ENCODE measurements at regions not wholly inside any gene's neighbourhood (a gene's known extent, or its start where the extent isn't known, plus 50 kb on each side); places are given as distances from the start of the nearest gene placed in this dataset.

GRCh38 chr10:61166489-61166888 lies 222.5 kb upstream of the RHOBTB1 start:
- no peaks in the 10 kb centered on the region for H3K4me1 Mint-ChIP-seq
- H3K27ac Mint-ChIP-seq = no peak overlapping the region
- intact Hi-C loops (cut with micrococcal nuclease) = no loop called here
- no peak overlapping the region for H3K4me3 Mint-ChIP-seq
- Histone ChIP-seq H3K27me3 (ENCODE audit: insufficient read depth, low read length) (no peaks in the 10 kb centered on the region), H3K27ac (ENCODE audit: low read depth, low read length) (no peak overlapping the region), H3K4me1 (ENCODE audit: insufficient read depth, low read length) (no peaks in the 10 kb centered on the region), H3K4me3 (ENCODE audit: low read length in 2 of 2) (no peak overlapping the region), H3K9me3 (ENCODE audit: control insufficient read depth in 1 of 2, low read length in 2 of 2) (no peaks in the 10 kb centered on the region), H3K36me3 (ENCODE audit: insufficient read depth, low read length) (no peaks in the 10 kb centered on the region)
- ChIA-PET CTCF (ENCODE audit: partially characterized antibody) (no interaction called here), POLR2A (ENCODE audit: partially characterized antibody) (no interaction called here)
- H3K36me3 Mint-ChIP-seq = no peaks in the 10 kb centered on the region
- DNase-seq = no peak
- H3K27me3 Mint-ChIP-seq = peaks cover 3 to 4% of the 10 kb centered on the region in 2 donors
- peaks cover 0 to 8% (median 0%) of the 10 kb centered on the region in 8 donors for H3K9me3 Mint-ChIP-seq

GRCh38 chr10:61166065-61166464 lies 222.1 kb upstream of the RHOBTB1 start:
- Histone ChIP-seq H3K27me3 (ENCODE audit: insufficient read depth, low read length) (no peaks in the 10 kb centered on the region), H3K4me3 (ENCODE audit: low read length in 2 of 2) (no peak overlapping the region), H3K4me1 (ENCODE audit: insufficient read depth, low read length) (no peaks in the 10 kb centered on the region), H3K27ac (ENCODE audit: low read depth, low read length) (no peak overlapping the region), H3K9me3 (ENCODE audit: control insufficient read depth in 1 of 2, low read length in 2 of 2) (no peaks in the 10 kb centered on the region), H3K36me3 (ENCODE audit: insufficient read depth, low read length) (no peaks in the 10 kb centered on the region)
- ChIA-PET POLR2A (ENCODE audit: partially characterized antibody) (no interaction called here), CTCF (ENCODE audit: partially characterized antibody) (no interaction called here)
- no peaks in the 10 kb centered on the region for H3K36me3 Mint-ChIP-seq
- no peak for DNase-seq
- no peak overlapping the region for H3K4me3 Mint-ChIP-seq
- H3K27ac Mint-ChIP-seq = no peak overlapping the region
- peaks cover 0 to 8% (median 0%) of the 10 kb centered on the region in 8 donors for H3K9me3 Mint-ChIP-seq
- intact Hi-C loops (cut with micrococcal nuclease) = no loop called here
- peaks cover 1 to 3% of the 10 kb centered on the region in 2 donors for H3K27me3 Mint-ChIP-seq
- H3K4me1 Mint-ChIP-seq = no peaks in the 10 kb centered on the region

GRCh38 chr10:61164458-61165160 lies 220.6 kb upstream of the RHOBTB1 start:
- intact Hi-C loops (cut with micrococcal nuclease) = no loop called here
- Mint-ChIP-seq H3K36me3 (no peaks in the 10 kb centered on the region), H3K27ac (no peak overlapping the region), H3K4me1 (no peaks in the 10 kb centered on the region), H3K9me3 (peaks cover 0 to 8% (median 0%) of the 10 kb centered on the region in 8 donors), H3K27me3 (peaks cover 0 to 1% of the 10 kb centered on the region in 2 donors), H3K4me3 (no peak overlapping the region)
- Histone ChIP-seq H3K27me3 (ENCODE audit: insufficient read depth, low read length) (no peaks in the 10 kb centered on the region), H3K27ac (ENCODE audit: low read depth, low read length) (no peak overlapping the region), H3K9me3 (ENCODE audit: control insufficient read depth in 1 of 2, low read length in 2 of 2) (no peaks in the 10 kb centered on the region), H3K4me1 (ENCODE audit: insufficient read depth, low read length) (no peaks in the 10 kb centered on the region), H3K36me3 (ENCODE audit: insufficient read depth, low read length) (no peaks in the 10 kb centered on the region), H3K4me3 (ENCODE audit: low read length in 2 of 2) (no peak overlapping the region)
- ChIA-PET POLR2A (ENCODE audit: partially characterized antibody) (no interaction called here), CTCF (ENCODE audit: partially characterized antibody) (no interaction called here)
- DNase-seq = no peak

GRCh38 chr10:61163403-61163802 lies 219.4 kb upstream of the RHOBTB1 start:
- CTCF ChIA-PET (ENCODE audit: partially characterized antibody) = no interaction called here
- H3K27me3 Mint-ChIP-seq = peaks cover 0 to 1% of the 10 kb centered on the region in 2 donors

GRCh38 chr10:61160253-61160652 lies 216.3 kb upstream of the RHOBTB1 start:
- Histone ChIP-seq H3K4me3 (ENCODE audit: low read length in 2 of 2) (no peak overlapping the region), H3K27me3 (ENCODE audit: insufficient read depth, low read length) (no peaks in the 10 kb centered on the region), H3K27ac (ENCODE audit: low read depth, low read length) (no peak overlapping the region), H3K9me3 (ENCODE audit: control insufficient read depth in 1 of 2, low read length in 2 of 2) (no peaks in the 10 kb centered on the region), H3K4me1 (ENCODE audit: insufficient read depth, low read length) (no peaks in the 10 kb centered on the region), H3K36me3 (ENCODE audit: insufficient read depth, low read length) (no peaks in the 10 kb centered on the region)
- H3K27me3 Mint-ChIP-seq = peaks cover 3% of the 10 kb centered on the region in 2 donors
- ChIA-PET POLR2A (ENCODE audit: partially characterized antibody) (no interaction called here), CTCF (ENCODE audit: partially characterized antibody) (no interaction called here)
- H3K4me1 Mint-ChIP-seq = no peaks in the 10 kb centered on the region
- no peak for DNase-seq
- H3K9me3 Mint-ChIP-seq = no peaks in the 10 kb centered on the region
- no peak overlapping the region for H3K4me3 Mint-ChIP-seq
- H3K27ac Mint-ChIP-seq = no peak overlapping the region
- H3K36me3 Mint-ChIP-seq = no peaks in the 10 kb centered on the region
- intact Hi-C loops (cut with micrococcal nuclease) = no loop called here

More at GRCh38 chr10:61163403-61163802, 219.4 kb upstream of the RHOBTB1 start:
- Histone ChIP-seq H3K4me3 (ENCODE audit: low read length in 2 of 2) (no peak overlapping the region), H3K27me3 (ENCODE audit: insufficient read depth, low read length) (no peaks in the 10 kb centered on the region), H3K27ac (ENCODE audit: low read depth, low read length) (no peak overlapping the region), H3K9me3 (ENCODE audit: control insufficient read depth in 1 of 2, low read length in 2 of 2) (no peaks in the 10 kb centered on the region), H3K36me3 (ENCODE audit: insufficient read depth, low read length) (no peaks in the 10 kb centered on the region), H3K4me1 (ENCODE audit: insufficient read depth, low read length) (no peaks in the 10 kb centered on the region)
- Mint-ChIP-seq H3K36me3 (no peaks in the 10 kb centered on the region), H3K4me3 (no peak overlapping the region), H3K27ac (no peak overlapping the region), H3K9me3 (peaks cover 0 to 3% (median 0%) of the 10 kb centered on the region in 8 donors), H3K4me1 (no peaks in the 10 kb centered on the region)
- intact Hi-C loops (cut with micrococcal nuclease) = no loop called here
- DNase-seq = no peak
- POLR2A ChIA-PET (ENCODE audit: partially characterized antibody) = no interaction called here

- intact Hi-C loops (cut with micrococcal nuclease) = no loop called here
- Mint-ChIP-seq H3K4me1 (no peaks in the 10 kb centered on the region), H3K27me3 (peaks cover 3 to 7% of the 10 kb centered on the region in 2 donors), H3K36me3 (no peaks in the 10 kb centered on the region), H3K9me3 (no peaks in the 10 kb centered on the region), H3K4me3 (no peak overlapping the region), H3K27ac (no peak overlapping the region)
- Histone ChIP-seq H3K9me3 (ENCODE audit: control insufficient read depth in 1 of 2, low read length in 2 of 2) (no peaks in the 10 kb centered on the region), H3K4me3 (ENCODE audit: low read length in 2 of 2) (no peak overlapping the region), H3K4me1 (ENCODE audit: insufficient read depth, low read length) (no peaks in the 10 kb centered on the region), H3K27me3 (ENCODE audit: insufficient read depth, low read length) (no peaks in the 10 kb centered on the region), H3K27ac (ENCODE audit: low read depth, low read length) (no peak overlapping the region), H3K36me3 (ENCODE audit: insufficient read depth, low read length) (no peaks in the 10 kb centered on the region)
- POLR2A ChIA-PET (ENCODE audit: partially characterized antibody) = no interaction called here
- CTCF ChIA-PET (ENCODE audit: partially characterized antibody) = no interaction called here
- DNase-seq = no peak
These were observed 215.3 kb upstream of the RHOBTB1 start for GRCh38 chr10:61159253-61159652.

GRCh38 chr10:61157182-61157581 lies 213.2 kb upstream of the RHOBTB1 start:
- Mint-ChIP-seq H3K27me3 (peaks cover 3 to 8% of the 10 kb centered on the region in 2 donors), H3K4me1 (no peaks in the 10 kb centered on the region), H3K9me3 (no peaks in the 10 kb centered on the region), H3K36me3 (no peaks in the 10 kb centered on the region), H3K4me3 (no peak overlapping the region), H3K27ac (no peak overlapping the region)
- Histone ChIP-seq H3K27ac (ENCODE audit: low read depth, low read length) (no peak overlapping the region), H3K9me3 (ENCODE audit: control insufficient read depth in 1 of 2, low read length in 2 of 2) (no peaks in the 10 kb centered on the region), H3K4me1 (ENCODE audit: insufficient read depth, low read length) (no peaks in the 10 kb centered on the region), H3K36me3 (ENCODE audit: insufficient read depth, low read length) (no peaks in the 10 kb centered on the region), H3K4me3 (ENCODE audit: low read length in 2 of 2) (no peak overlapping the region), H3K27me3 (ENCODE audit: insufficient read depth, low read length) (no peaks in the 10 kb centered on the region)
- ChIA-PET CTCF (ENCODE audit: partially characterized antibody) (no interaction called here), POLR2A (ENCODE audit: partially characterized antibody) (no interaction called here)
- no peak for DNase-seq
- intact Hi-C loops (cut with micrococcal nuclease) = no loop called here

GRCh38 chr10:61153771-61154170 lies 209.8 kb upstream of the RHOBTB1 start:
- H3K27me3 ChIP-seq (ENCODE audit: insufficient read depth, low read length) = no peaks in the 10 kb centered on the region
- no peaks in the 10 kb centered on the region for H3K4me1 Mint-ChIP-seq
- DNase-seq = no peak
- ChIA-PET POLR2A (ENCODE audit: partially characterized antibody) (no interaction called here), CTCF (ENCODE audit: partially characterized antibody) (no interaction called here)
- H3K4me3 Mint-ChIP-seq = no peak overlapping the region
- peaks cover 7 to 8% of the 10 kb centered on the region in 2 donors for H3K27me3 Mint-ChIP-seq
- H3K36me3 Mint-ChIP-seq = no peaks in the 10 kb centered on the region
- intact Hi-C loops (cut with micrococcal nuclease) = no loop called here
- no peaks in the 10 kb centered on the region for H3K9me3 Mint-ChIP-seq
- H3K36me3 ChIP-seq (ENCODE audit: insufficient read depth, low read length) = no peaks in the 10 kb centered on the region
- no peak overlapping the region for H3K4me3 ChIP-seq (ENCODE audit: low read length in 2 of 2)
- H3K9me3 ChIP-seq (ENCODE audit: control insufficient read depth in 1 of 2, low read length in 2 of 2) = no peaks in the 10 kb centered on the region
- no peaks in the 10 kb centered on the region for H3K4me1 ChIP-seq (ENCODE audit: insufficient read depth, low read length)
- no peak overlapping the region for H3K27ac ChIP-seq (ENCODE audit: low read depth, low read length)
- H3K27ac Mint-ChIP-seq = no peak overlapping the region

Measured in CD4-positive, alpha-beta memory T cell (primary cell).